Gastrocnemius medialis (tissue), 4 donors: ENCODE measurements at regions not wholly inside any gene's neighbourhood (a gene's known extent, or its start where the extent isn't known, plus 50 kb on each side); places are given as distances from the start of the nearest gene placed in this dataset.

Source experiments
- POLR2A ChIP-seq, 2 donors: fragments of 450-650 bp; IDR thresholded peaks; one replicate each; pipeline ENCODE4 v1.6.1; 2017; ENCODE audit warnings: antibody characterized with exemption in 2 of 2, mild to moderate bottlenecking in 2 of 2, moderate library complexity in 2 of 2
- TF ChIP-seq, protein P1 (sequence below), 5 experiments: fragments of 450-650 bp in 3 of 5; fragments of 200-600 bp in 2 of 5; sonication (generic) in 2 of 5; IDR thresholded peaks in 4 of 5; conservative IDR thresholded peaks in 1 of 5; 1 replicate in 4 of 5; 2 replicates in 1 of 5; pipeline ENCODE4 v1.5.1; 2016 to 2019; ENCODE audit warnings: antibody characterized with exemption in 5 of 5, mild to moderate bottlenecking in 3 of 5, moderate library complexity in 3 of 5

GRCh38 chr6:135739288-135739687, 112.2 kb upstream of the PDE7B start:
- TF ChIP-seq, protein P1, sequence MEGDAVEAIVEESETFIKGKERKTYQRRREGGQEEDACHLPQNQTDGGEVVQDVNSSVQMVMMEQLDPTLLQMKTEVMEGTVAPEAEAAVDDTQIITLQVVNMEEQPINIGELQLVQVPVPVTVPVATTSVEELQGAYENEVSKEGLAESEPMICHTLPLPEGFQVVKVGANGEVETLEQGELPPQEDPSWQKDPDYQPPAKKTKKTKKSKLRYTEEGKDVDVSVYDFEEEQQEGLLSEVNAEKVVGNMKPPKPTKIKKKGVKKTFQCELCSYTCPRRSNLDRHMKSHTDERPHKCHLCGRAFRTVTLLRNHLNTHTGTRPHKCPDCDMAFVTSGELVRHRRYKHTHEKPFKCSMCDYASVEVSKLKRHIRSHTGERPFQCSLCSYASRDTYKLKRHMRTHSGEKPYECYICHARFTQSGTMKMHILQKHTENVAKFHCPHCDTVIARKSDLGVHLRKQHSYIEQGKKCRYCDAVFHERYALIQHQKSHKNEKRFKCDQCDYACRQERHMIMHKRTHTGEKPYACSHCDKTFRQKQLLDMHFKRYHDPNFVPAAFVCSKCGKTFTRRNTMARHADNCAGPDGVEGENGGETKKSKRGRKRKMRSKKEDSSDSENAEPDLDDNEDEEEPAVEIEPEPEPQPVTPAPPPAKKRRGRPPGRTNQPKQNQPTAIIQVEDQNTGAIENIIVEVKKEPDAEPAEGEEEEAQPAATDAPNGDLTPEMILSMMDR (IDR thresholded peaks at IDR 0.05 in 4 of 5, conservative IDR thresholded peaks at IDR 0.05 in 1 of 5) = no peak
- no peak for TF ChIP-seq POLR2A (IDR thresholded peaks at IDR 0.05)
